ENCODE measurements at regions not wholly inside any gene's neighbourhood (a gene's known extent, or its start where the extent isn't known, plus 50 kb on each side); places are given as distances from the start of the nearest gene placed in this dataset.
A peak's percentile ranks its signal among the peaks of the same experiment; 100 is the strongest.
"Not testable (repeated sequence)": the region's sequence is repeated elsewhere in the genome, so short reads cannot be mapped to it uniquely, and the experiment has no call there.

GRCh38 chr1:193877920-193878319 lies 691.5 kb upstream of the B3GALT2 start:
- H3K9me1 ChIP-seq (ENCODE audit: control insufficient read depth, insufficient read depth, low read length); H3K36me3 ChIP-seq (ENCODE audit: control insufficient read depth, insufficient read depth, low read length); H3K27me3 ChIP-seq (ENCODE audit: control insufficient read depth in 2 of 2, insufficient read depth in 2 of 2, low read length in 2 of 2); BruUV-seq (replicated peaks); H3K4me3 ChIP-seq; DNase-seq (ENCODE audit: extremely low read depth in 1 of 4, low spot score in 3 of 4); H3K4me2 ChIP-seq (ENCODE audit: insufficient read depth, low read length); intact Hi-C loops (cut with micrococcal nuclease); ATAC-seq; H4K20me1 ChIP-seq (replicated peaks; ENCODE audit: control insufficient read depth, insufficient read depth, low read length); CTCF ChIA-PET (ENCODE audit: low intra/inter-chr PET ratio); H3K79me2 ChIP-seq (ENCODE audit: control insufficient read depth, insufficient read depth, low read length); in situ Hi-C loops (cut with MboI); H2AFZ ChIP-seq (ENCODE audit: low read depth, low read length); H3K9me3 ChIP-seq (replicated peaks; ENCODE audit: control insufficient read depth, insufficient read depth, low read depth, low read length); FAIRE-seq; H3K27ac ChIP-seq (ENCODE audit: extremely low read depth, low read depth, low read length); POLR2A ChIA-PET; H3K9ac ChIP-seq (ENCODE audit: insufficient read depth in 1 of 2, low read depth in 2 of 2, low read length in 2 of 2); H3K4me1 ChIP-seq (replicated peaks in 1 of 2; ENCODE audit: control insufficient read depth in 2 of 2, insufficient read depth in 2 of 2, low read length in 2 of 2): not testable (repeated sequence)
- 6% methylated on average over 1 of the region's 1 CpG for WGBS (ENCODE audit: insufficient coverage, low coverage, missing lambda C conversion rate)
- TF ChIP-seq ZNF324 (CRISPR knock-in tag; IDR thresholded peaks at IDR 0.05): peak; percentile 90

GRCh38 chr1:193868425-193868824 lies 682.0 kb upstream of the B3GALT2 start:
- no peaks in the 10 kb centered on the region for H3K4me1 ChIP-seq (replicated peaks in 1 of 2; ENCODE audit: control insufficient read depth in 2 of 2, insufficient read depth in 2 of 2, low read length in 2 of 2)
- H3K9ac ChIP-seq (ENCODE audit: insufficient read depth in 1 of 2, low read depth in 2 of 2, low read length in 2 of 2): no peak overlapping the region
- intact Hi-C loops (cut with micrococcal nuclease) (no loop called here), in situ Hi-C loops (cut with MboI) (no loop called here)
- ChIA-PET POLR2A (no interaction called here), CTCF (ENCODE audit: low intra/inter-chr PET ratio) (no interaction called here)
- H3K9me1 ChIP-seq (ENCODE audit: control insufficient read depth, insufficient read depth, low read length): no peaks in the 10 kb centered on the region
- H3K27ac ChIP-seq (ENCODE audit: extremely low read depth, low read depth, low read length): no peak overlapping the region
- DNase-seq (ENCODE audit: extremely low read depth in 1 of 4, low spot score in 3 of 4) (no peak), ATAC-seq (no peak), FAIRE-seq (no peak)
- WGBS (ENCODE audit: insufficient coverage, low coverage, missing lambda C conversion rate): 0% methylated on average over 5 of the region's 5 CpGs
- no TSS peak for BruUV-seq (replicated peaks)
- H2AFZ ChIP-seq (ENCODE audit: low read depth, low read length): no peak overlapping the region
- no peaks in the 10 kb centered on the region; the same call in 1 of the 2 replicates for H3K9me3 ChIP-seq (replicated peaks; ENCODE audit: control insufficient read depth, insufficient read depth, low read depth, low read length)
- no peak overlapping the region for H3K4me2 ChIP-seq (ENCODE audit: insufficient read depth, low read length)
- TF ChIP-seq CHD1 (IDR thresholded peaks at IDR 0.05; ENCODE audit: low read length): no peak
- no peak for TF ChIP-seq PTRF (tag; IDR thresholded peaks at IDR 0.05)
- no peak for TF ChIP-seq RBFOX2 (IDR thresholded peaks at IDR 0.05; ENCODE audit: low read depth, low read length)
- TF ChIP-seq YBX1 (IDR thresholded peaks at IDR 0.05): no peak
- no peaks in the 10 kb centered on the region for H3K36me3 ChIP-seq (ENCODE audit: control insufficient read depth, insufficient read depth, low read length)
- H3K79me2 ChIP-seq (ENCODE audit: control insufficient read depth, insufficient read depth, low read length): no peaks in the 10 kb centered on the region
- no peak overlapping the region for H3K4me3 ChIP-seq
- no peaks in the 10 kb centered on the region for H3K27me3 ChIP-seq (ENCODE audit: control insufficient read depth in 2 of 2, insufficient read depth in 2 of 2, low read length in 2 of 2)
- no peaks in the 10 kb centered on the region for H4K20me1 ChIP-seq (replicated peaks; ENCODE audit: control insufficient read depth, insufficient read depth, low read length)

All from K562 (cell line).